K562 (cell line): ENCODE measurements at regions not wholly inside any gene's neighbourhood (a gene's known extent, or its start where the extent isn't known, plus 50 kb on each side); places are given as distances from the start of the nearest gene placed in this dataset.

Experiments used
- ADNP ChIP-seq: fragments of 200-800 bp; sonication (Bioruptor generic); IDR thresholded peaks from 2 replicates; pipeline ENCODE4 v1.6.1; 2016; ENCODE audit warnings: missing genetic modification characterization, missing compliant biosample characterization
- BACH1 ChIP-seq: fragments of 200-800 bp; sonication (Bioruptor generic); IDR thresholded peaks from 2 replicates; pipeline ENCODE4 v1.6.1; 2016; ENCODE audit warnings: missing genetic modification characterization, missing compliant biosample characterization
- GABPB1 ChIP-seq: sonication (generic); formaldehyde crosslinking; IDR thresholded peaks from 2 replicates; pipeline ENCODE4 v1.8.0; 2022; ENCODE audit warnings: mild to moderate bottlenecking, missing genetic modification reagents
- GATA2 ChIP-seq: sonication (generic); formaldehyde crosslinking; IDR thresholded peaks from 2 replicates; pipeline ENCODE4 v1.4.0; 2020; ENCODE audit warnings: mild to moderate bottlenecking, missing genetic modification reagents
- HNRNPK ChIP-seq: fragments of 200-400 bp; formaldehyde crosslinking; IDR thresholded peaks from one replicate; pipeline ENCODE4 v1.6.1; 2018; ENCODE audit warnings: mild to moderate bottlenecking, low read depth, low read length; ENCODE audit not compliant: poor library complexity, severe bottlenecking
- HNRNPLL ChIP-seq: fragments of 200-400 bp; formaldehyde crosslinking; IDR thresholded peaks from 2 replicates; pipeline ENCODE4 v1.6.1; 2017; ENCODE audit warnings: low read length, low read depth, mild to moderate bottlenecking; ENCODE audit not compliant: poor library complexity, severe bottlenecking
- MYC ChIP-seq, 2 experiments: fragments of 250-450 bp in 1 of 2; sonication (Bioruptor Pico) in 1 of 2; IDR thresholded peaks; 2 replicates each; pipeline versions ENCODE4 v1.5.1 to v1.6.1; 2012 to 2021; ENCODE audit warnings: low read depth in 2 of 2, borderline replicate concordance in 1 of 2, improper control_type of control experiment in 1 of 2, low read length in 1 of 2, mild to moderate bottlenecking in 1 of 2, moderate library complexity in 1 of 2
- THRAP3 ChIP-seq: fragments of 450-650 bp; IDR thresholded peaks from 2 replicates; pipeline ENCODE4 v1.6.1; 2016; ENCODE audit warnings: mild to moderate bottlenecking, inconsistent platforms, borderline replicate concordance
- ZC3H11A ChIP-seq: IDR thresholded peaks from 2 replicates; pipeline ENCODE4 v1.6.1; 2012; ENCODE audit warnings: low read depth, low read length, improper control_type of control experiment
- ZNF217 ChIP-seq: sonication (generic); formaldehyde crosslinking; IDR thresholded peaks from 2 replicates; pipeline ENCODE4 v1.8.0; 2022; ENCODE audit warnings: mild to moderate bottlenecking, missing genetic modification reagents
- ZNF57 ChIP-seq: fragments of 450-650 bp; formaldehyde crosslinking; IDR thresholded peaks from 2 replicates; pipeline ENCODE4 v1.4.0; 2020; ENCODE audit warnings: mild to moderate bottlenecking, moderate library complexity
- ZSCAN32 ChIP-seq: fragments of 450-650 bp; formaldehyde crosslinking; IDR thresholded peaks from 2 replicates; pipeline ENCODE4 v1.4.0; 2020; ENCODE audit warnings: mild to moderate bottlenecking, moderate library complexity
- TF ChIP-seq, protein P1 (sequence below), 3 experiments: IDR thresholded peaks in 2 of 3; conservative IDR thresholded peaks in 1 of 3; 2 replicates each; pipeline ENCODE4 v1.5.1; 2011 to 2012; ENCODE audit warnings: low read length in 3 of 3, mild to moderate bottlenecking in 3 of 3, control low read depth in 2 of 3, improper control_type of control experiment in 1 of 3, inconsistent platforms in 1 of 3, low read depth in 1 of 3, mixed read lengths in 1 of 3, moderate library complexity in 1 of 3; ENCODE audit not compliant: insufficient read depth in 2 of 3
- TF ChIP-seq, protein P2 (sequence below): sonication (generic); formaldehyde crosslinking; IDR thresholded peaks from 2 replicates; pipeline ENCODE4 v1.8.1; 2022; ENCODE audit warnings: missing genetic modification reagents
- TF ChIP-seq, protein P3 (sequence below), 2 experiments: fragments of 200-800 bp in 1 of 2; sonication (Bioruptor generic) in 1 of 2; sonication (generic) in 1 of 2; formaldehyde crosslinking in 1 of 2; IDR thresholded peaks in 1 of 2; conservative IDR thresholded peaks in 1 of 2; 2 replicates each; pipeline versions ENCODE4 v1.5.0 to v1.6.1; 2016 to 2020; ENCODE audit warnings: missing compliant biosample characterization in 1 of 2, missing genetic modification characterization in 1 of 2, missing genetic modification reagents in 1 of 2
- TF ChIP-seq, protein P4 (sequence below): sonication (generic); formaldehyde crosslinking; IDR thresholded peaks from 2 replicates; pipeline ENCODE4 v1.8.0; 2022; ENCODE audit warnings: missing genetic modification reagents, mild to moderate bottlenecking, moderate library complexity, borderline replicate concordance

DNA sequence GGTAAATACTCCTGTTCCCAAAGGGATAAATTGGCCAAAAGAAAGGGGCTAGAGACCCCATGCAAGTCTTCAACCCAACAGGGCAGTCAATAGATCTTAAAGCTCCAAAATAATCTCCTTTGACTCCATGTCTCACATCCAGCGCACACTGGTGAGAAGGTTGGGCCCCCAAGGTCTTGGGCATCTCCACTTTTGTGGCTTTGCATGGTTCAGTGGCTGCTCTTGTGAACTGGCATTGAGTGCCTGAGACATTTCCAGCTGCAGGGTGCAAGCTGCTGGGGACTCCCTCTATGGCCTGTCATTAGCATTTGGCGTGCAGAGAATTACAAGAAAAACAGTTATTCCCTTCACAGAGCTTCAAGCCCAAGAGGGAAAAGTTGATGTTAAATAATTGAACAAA is 224.7 kb downstream of the MTRR start (continued):
- TF ChIP-seq ZSCAN32 (CRISPR knock-in tag) (no peak), HNRNPLL (no peak), ZNF217 (CRISPR knock-in tag) (no peak), GABPB1 (no peak), HNRNPK (no peak), ZC3H11A (no peak), ZNF57 (CRISPR knock-in tag) (no peak), MYC (IDR thresholded peaks at IDR 0.05; ENCODE audit: low read depth, low read length) (no peak), MYC (CRISPR knock-in tag; IDR thresholded peaks at IDR 0.05; ENCODE audit: borderline replicate concordance, low read depth) (no peak), ADNP (tag) (no peak), BACH1 (tag) (no peak), THRAP3 (no peak), GATA2 (CRISPR knock-in tag) (no peak)
- TF ChIP-seq, protein P1, sequence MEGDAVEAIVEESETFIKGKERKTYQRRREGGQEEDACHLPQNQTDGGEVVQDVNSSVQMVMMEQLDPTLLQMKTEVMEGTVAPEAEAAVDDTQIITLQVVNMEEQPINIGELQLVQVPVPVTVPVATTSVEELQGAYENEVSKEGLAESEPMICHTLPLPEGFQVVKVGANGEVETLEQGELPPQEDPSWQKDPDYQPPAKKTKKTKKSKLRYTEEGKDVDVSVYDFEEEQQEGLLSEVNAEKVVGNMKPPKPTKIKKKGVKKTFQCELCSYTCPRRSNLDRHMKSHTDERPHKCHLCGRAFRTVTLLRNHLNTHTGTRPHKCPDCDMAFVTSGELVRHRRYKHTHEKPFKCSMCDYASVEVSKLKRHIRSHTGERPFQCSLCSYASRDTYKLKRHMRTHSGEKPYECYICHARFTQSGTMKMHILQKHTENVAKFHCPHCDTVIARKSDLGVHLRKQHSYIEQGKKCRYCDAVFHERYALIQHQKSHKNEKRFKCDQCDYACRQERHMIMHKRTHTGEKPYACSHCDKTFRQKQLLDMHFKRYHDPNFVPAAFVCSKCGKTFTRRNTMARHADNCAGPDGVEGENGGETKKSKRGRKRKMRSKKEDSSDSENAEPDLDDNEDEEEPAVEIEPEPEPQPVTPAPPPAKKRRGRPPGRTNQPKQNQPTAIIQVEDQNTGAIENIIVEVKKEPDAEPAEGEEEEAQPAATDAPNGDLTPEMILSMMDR (IDR thresholded peaks at IDR 0.05 in 2 of 3, conservative IDR thresholded peaks at IDR 0.05 in 1 of 3; ENCODE audit: insufficient read depth in 2 of 3, low read depth in 1 of 3, low read length in 3 of 3) = no peak
- TF ChIP-seq, protein P2, sequence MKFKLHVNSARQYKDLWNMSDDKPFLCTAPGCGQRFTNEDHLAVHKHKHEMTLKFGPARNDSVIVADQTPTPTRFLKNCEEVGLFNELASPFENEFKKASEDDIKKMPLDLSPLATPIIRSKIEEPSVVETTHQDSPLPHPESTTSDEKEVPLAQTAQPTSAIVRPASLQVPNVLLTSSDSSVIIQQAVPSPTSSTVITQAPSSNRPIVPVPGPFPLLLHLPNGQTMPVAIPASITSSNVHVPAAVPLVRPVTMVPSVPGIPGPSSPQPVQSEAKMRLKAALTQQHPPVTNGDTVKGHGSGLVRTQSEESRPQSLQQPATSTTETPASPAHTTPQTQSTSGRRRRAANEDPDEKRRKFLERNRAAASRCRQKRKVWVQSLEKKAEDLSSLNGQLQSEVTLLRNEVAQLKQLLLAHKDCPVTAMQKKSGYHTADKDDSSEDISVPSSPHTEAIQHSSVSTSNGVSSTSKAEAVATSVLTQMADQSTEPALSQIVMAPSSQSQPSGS (CRISPR knock-in tag) = no peak
- TF ChIP-seq, protein P3, sequence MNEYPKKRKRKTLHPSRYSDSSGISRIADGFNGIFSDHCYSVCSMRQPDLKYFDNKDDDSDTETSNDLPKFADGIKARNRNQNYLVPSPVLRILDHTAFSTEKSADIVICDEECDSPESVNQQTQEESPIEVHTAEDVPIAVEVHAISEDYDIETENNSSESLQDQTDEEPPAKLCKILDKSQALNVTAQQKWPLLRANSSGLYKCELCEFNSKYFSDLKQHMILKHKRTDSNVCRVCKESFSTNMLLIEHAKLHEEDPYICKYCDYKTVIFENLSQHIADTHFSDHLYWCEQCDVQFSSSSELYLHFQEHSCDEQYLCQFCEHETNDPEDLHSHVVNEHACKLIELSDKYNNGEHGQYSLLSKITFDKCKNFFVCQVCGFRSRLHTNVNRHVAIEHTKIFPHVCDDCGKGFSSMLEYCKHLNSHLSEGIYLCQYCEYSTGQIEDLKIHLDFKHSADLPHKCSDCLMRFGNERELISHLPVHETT (CRISPR knock-in tag; conservative IDR thresholded peaks at IDR 0.05 in 1 of 2, IDR thresholded peaks at IDR 0.05 in 1 of 2) = no peak
- TF ChIP-seq, protein P4, sequence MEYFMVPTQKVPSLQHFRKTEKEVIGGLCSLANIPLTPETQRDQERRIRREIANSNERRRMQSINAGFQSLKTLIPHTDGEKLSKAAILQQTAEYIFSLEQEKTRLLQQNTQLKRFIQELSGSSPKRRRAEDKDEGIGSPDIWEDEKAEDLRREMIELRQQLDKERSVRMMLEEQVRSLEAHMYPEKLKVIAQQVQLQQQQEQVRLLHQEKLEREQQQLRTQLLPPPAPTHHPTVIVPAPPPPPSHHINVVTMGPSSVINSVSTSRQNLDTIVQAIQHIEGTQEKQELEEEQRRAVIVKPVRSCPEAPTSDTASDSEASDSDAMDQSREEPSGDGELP (CRISPR knock-in tag) = no peak
